Adrenal gland (tissue), 9 donors: ENCODE measurements at regions not wholly inside any gene's neighbourhood (a gene's known extent, or its start where the extent isn't known, plus 50 kb on each side); places are given as distances from the start of the nearest gene placed in this dataset.

Source experiments
- DNase-seq, 7 donors: peaks; one replicate each; pipeline ENCODE4 v3.0.0-alpha.2; 2019 to 2020
- H3K27ac ChIP-seq, 5 donors: fragments of 200-600 bp; sonication (generic) in 4 of 5; 1 replicate in 3 of 5; 2 replicates in 2 of 5; pipeline versions ENCODE4 v1.5.1 to v1.8.0; 2016 to 2020; ENCODE audit warnings: mild to moderate bottlenecking in 1 of 5
- H3K27me3 ChIP-seq: fragments of 200-600 bp; 2 replicates; pipeline ENCODE4 v1.8.0; 2021
- H3K36me3 ChIP-seq, 2 donors: fragments of 200-600 bp; replicated peaks in 1 of 2; 1 replicate in 1 of 2; 2 replicates in 1 of 2; pipeline versions ENCODE4 v1.5.1 to v1.8.0; 2018 to 2022
- H3K4me1 ChIP-seq, 2 donors: fragments of 200-600 bp; replicated peaks in 1 of 2; 1 replicate in 1 of 2; 2 replicates in 1 of 2; pipeline versions ENCODE4 v1.5.1 to v1.8.0; 2018 to 2021
- H3K4me3 ChIP-seq, 4 donors: fragments of 200-600 bp; sonication (generic) in 3 of 4; one replicate each; pipeline ENCODE4 v1.5.1; 2016 to 2018
- H3K9me3 ChIP-seq, 3 donors: fragments of 200-600 bp; sonication (generic) in 1 of 3; replicated peaks in 1 of 3; 1 replicate in 2 of 3; 2 replicates in 1 of 3; pipeline versions ENCODE4 v1.5.1 to v1.8.0; 2016 to 2021
- POLR2A ChIP-seq, 2 donors: fragments of 450-650 bp; IDR thresholded peaks; one replicate each; pipeline ENCODE4 v1.6.1; 2017; ENCODE audit warnings: antibody characterized with exemption in 2 of 2, mild to moderate bottlenecking in 2 of 2, moderate library complexity in 1 of 2
- WGBS, 4 donors: extraction: QIAGEN DNeasy Blood & Tissue Kit in 2 of 4; methylation state at CpG; one replicate each; pipeline versions ENCODE4 v1.1.5 to v1.1.7; 2013 to 2017; 5-methylcytosine and 5-hydroxymethylcytosine counted together
- intact Hi-C, 2 donors: fragments of 100-400 bp; cut with DNase I; formaldehyde crosslinking; loops; one replicate each; pipeline versions ENCODE4 v1.14.1 to v1.15.0; 2022 to 2023
- TF ChIP-seq, protein P1 (sequence below), 6 experiments: fragments of 450-650 bp in 4 of 6; fragments of 200-600 bp in 2 of 6; sonication (generic) in 1 of 6; IDR thresholded peaks; 1 replicate in 5 of 6; 2 replicates in 1 of 6; pipeline versions ENCODE4 v1.5.1 to v1.8.0; 2016 to 2021; ENCODE audit warnings: antibody characterized with exemption in 6 of 6, mild to moderate bottlenecking in 2 of 6, moderate library complexity in 1 of 6
- donor health status: healthy with polysubstance abuse.
- donor health status: Bipolar disorder and iron deficiency.
- donor health status: DM: yes; HTN: yes; CAD: no.
- donor health status: DM: no; HTN: no; CAD: no.
- donor health status: DM: no; HTN: no; CAD: no.

DNA sequence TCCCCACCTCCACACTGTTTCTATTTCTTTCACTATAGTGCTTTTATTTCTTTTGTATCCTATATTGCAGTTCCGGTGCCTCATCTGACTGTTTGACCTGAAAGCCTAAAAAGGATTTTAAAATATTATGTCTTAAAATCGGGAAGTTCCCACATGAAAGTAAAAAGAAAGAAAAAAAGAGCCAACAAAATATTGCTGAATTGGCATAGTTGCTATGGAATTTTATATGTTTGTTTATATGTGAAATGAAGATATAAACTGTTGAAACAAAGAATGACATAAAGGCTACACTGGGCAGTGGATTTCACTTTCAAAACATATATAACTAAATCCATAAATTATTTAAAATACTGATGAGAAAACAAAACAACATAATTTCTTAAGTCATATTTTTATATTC is 1383.7 kb downstream of the C4orf33 start:
- Histone ChIP-seq H3K27ac (no peak overlapping the region), H3K36me3 (no peaks in the 10 kb centered on the region), H3K9me3 (no peaks in the 10 kb centered on the region), H3K27me3 (no peaks in the 10 kb centered on the region), H3K4me3 (no peak overlapping the region), H3K4me1 (no peaks in the 10 kb centered on the region)
- DNase-seq, result no peak
- WGBS, 4 donors, result 68 to 78% (median 70%) methylated on average over 2 of the region's 2 CpGs
- intact Hi-C loops, result no loop called here
- TF ChIP-seq, protein P1, sequence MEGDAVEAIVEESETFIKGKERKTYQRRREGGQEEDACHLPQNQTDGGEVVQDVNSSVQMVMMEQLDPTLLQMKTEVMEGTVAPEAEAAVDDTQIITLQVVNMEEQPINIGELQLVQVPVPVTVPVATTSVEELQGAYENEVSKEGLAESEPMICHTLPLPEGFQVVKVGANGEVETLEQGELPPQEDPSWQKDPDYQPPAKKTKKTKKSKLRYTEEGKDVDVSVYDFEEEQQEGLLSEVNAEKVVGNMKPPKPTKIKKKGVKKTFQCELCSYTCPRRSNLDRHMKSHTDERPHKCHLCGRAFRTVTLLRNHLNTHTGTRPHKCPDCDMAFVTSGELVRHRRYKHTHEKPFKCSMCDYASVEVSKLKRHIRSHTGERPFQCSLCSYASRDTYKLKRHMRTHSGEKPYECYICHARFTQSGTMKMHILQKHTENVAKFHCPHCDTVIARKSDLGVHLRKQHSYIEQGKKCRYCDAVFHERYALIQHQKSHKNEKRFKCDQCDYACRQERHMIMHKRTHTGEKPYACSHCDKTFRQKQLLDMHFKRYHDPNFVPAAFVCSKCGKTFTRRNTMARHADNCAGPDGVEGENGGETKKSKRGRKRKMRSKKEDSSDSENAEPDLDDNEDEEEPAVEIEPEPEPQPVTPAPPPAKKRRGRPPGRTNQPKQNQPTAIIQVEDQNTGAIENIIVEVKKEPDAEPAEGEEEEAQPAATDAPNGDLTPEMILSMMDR (IDR thresholded peaks at IDR 0.05), result no peak
- TF ChIP-seq POLR2A (IDR thresholded peaks at IDR 0.05), result no peak

DNA sequence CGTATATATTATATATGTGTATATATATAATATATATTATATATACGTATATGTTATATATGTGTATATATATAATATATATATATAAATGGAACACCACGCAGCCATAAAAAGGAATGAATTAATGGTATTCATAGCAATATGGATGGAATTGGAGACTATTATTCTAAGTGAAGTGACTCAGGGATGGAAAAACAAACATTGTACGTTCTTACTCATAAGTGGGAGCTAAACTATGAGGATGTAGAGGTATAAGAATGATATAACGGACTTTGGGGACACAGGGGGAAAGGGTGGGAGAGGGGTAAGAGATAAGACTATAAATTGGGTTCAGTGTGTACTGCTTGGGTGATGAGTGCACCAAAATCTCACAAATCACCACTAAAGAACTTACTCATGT is 1388.9 kb downstream of the C4orf33 start:
- Histone ChIP-seq H3K4me3 (no peak overlapping the region), H3K27ac (no peak overlapping the region), H3K9me3 (no peaks in the 10 kb centered on the region), H3K36me3 (no peaks in the 10 kb centered on the region), H3K4me1 (no peaks in the 10 kb centered on the region), H3K27me3 (no peaks in the 10 kb centered on the region)
- WGBS, 4 donors, result 85 to 89% (median 87%) methylated on average over 5 of the region's 5 CpGs
- TF ChIP-seq POLR2A (IDR thresholded peaks at IDR 0.05), result no peak
- no peak for DNase-seq
- intact Hi-C loops, result no loop called here

DNA sequence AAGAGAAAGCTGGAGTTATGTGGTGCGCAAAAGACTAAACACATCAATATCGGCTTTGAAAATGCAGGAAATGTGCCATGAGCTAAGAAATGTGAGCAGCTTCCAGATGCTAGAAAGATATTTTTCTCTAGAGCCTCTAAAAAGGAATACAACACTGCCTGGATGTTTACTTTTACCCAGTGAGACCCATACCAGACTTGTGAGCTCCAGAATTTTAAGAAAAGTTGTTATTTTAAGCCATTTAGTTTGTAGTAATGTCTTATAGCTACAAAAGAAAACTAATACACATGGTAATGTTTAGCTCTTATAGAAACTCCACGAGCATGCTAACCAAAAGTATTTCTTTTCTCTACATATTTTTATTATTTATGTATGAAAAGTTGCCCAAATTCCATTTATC is 1389.4 kb downstream of the C4orf33 start:
- 75 to 82% (median 80%) methylated on average over 3 of the region's 3 CpGs for WGBS, 4 donors
- TF ChIP-seq, protein P1 (IDR thresholded peaks at IDR 0.05), result no peak
- Histone ChIP-seq H3K36me3 (no peaks in the 10 kb centered on the region), H3K4me3 (no peak overlapping the region), H3K9me3 (no peaks in the 10 kb centered on the region), H3K4me1 (no peaks in the 10 kb centered on the region), H3K27ac (no peak overlapping the region), H3K27me3 (no peaks in the 10 kb centered on the region)
- intact Hi-C loops, result no loop called here
- DNase-seq, result no peak

DNA sequence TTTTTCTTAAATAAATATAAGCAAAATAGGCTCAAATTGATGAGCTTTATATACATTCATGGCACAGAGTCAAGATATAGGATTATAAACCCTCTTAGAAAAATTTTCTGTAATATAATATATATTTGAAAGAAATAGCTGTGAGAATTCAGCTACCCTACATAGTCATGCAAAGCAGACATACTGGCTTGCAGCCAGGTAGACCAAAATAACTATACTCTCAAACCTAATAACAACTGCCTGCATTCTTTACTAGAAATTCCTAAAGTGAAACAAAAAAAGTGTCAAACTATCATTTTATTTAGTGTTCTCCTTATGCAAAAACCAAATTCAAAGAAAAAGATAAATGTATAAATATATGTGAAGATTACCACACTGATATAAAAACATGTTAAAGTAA is 1390.2 kb downstream of the C4orf33 start:
- Histone ChIP-seq H3K4me1 (no peaks in the 10 kb centered on the region), H3K9me3 (no peaks in the 10 kb centered on the region), H3K4me3 (no peak overlapping the region), H3K27me3 (no peaks in the 10 kb centered on the region), H3K36me3 (no peaks in the 10 kb centered on the region), H3K27ac (no peak overlapping the region)
- intact Hi-C loops, result no loop called here
- DNase-seq, result no peak
- TF ChIP-seq POLR2A (IDR thresholded peaks at IDR 0.05), result no peak
- TF ChIP-seq, protein P1 (IDR thresholded peaks at IDR 0.05), result no peak

DNA sequence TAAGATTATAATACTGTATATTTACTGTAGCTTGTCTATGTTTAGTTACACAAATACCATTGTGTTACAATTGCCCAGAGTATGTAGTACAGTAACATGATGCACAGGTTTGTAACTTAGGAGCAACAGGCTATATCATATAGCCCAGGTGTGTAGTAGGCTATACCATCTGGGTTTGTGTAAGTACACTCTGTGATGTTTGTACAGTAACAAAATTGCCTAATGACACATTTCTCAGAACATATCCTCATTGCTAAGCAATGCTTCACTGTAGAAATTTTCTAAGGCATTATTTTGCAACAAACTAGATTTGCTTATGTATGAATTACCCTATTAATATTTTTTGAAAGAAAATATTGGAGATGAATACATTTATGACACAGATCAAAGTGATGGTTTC is 1390.9 kb downstream of the C4orf33 start:
- H3K9me3 ChIP-seq, result no peaks in the 10 kb centered on the region
- no peaks in the 10 kb centered on the region for H3K36me3 ChIP-seq
- intact Hi-C loops, result no loop called here
- H3K4me3 ChIP-seq, result no peak overlapping the region
- DNase-seq, result no peak
- TF ChIP-seq, protein P1 (IDR thresholded peaks at IDR 0.05), result no peak
- no peak for TF ChIP-seq POLR2A (IDR thresholded peaks at IDR 0.05)
- H3K27me3 ChIP-seq, result no peaks in the 10 kb centered on the region
- no peak overlapping the region for H3K27ac ChIP-seq
- no peaks in the 10 kb centered on the region for H3K4me1 ChIP-seq
